ENCODE measurements at regions not wholly inside any gene's neighbourhood (a gene's known extent, or its start where the extent isn't known, plus 50 kb on each side); places are given as distances from the start of the nearest gene placed in this dataset.

- no peaks in the 10 kb centered on the region for H3K4me1 Mint-ChIP-seq
- H3K4me3 ChIP-seq (ENCODE audit: low read length in 2 of 2), result no peak overlapping the region
- no peaks in the 10 kb centered on the region for H3K27me3 Mint-ChIP-seq
- H3K36me3 ChIP-seq (ENCODE audit: insufficient read depth, low read length), result no peaks in the 10 kb centered on the region
- ChIA-PET POLR2A (ENCODE audit: partially characterized antibody) (no interaction called here), CTCF (ENCODE audit: partially characterized antibody) (no interaction called here)
- no peak overlapping the region for H3K4me3 Mint-ChIP-seq
- H3K9me3 Mint-ChIP-seq, result peaks cover 0 to 9% (median 3%) of the 10 kb centered on the region in 8 donors
- H3K27ac Mint-ChIP-seq, result no peak overlapping the region
- H3K36me3 Mint-ChIP-seq, result no peaks in the 10 kb centered on the region
- no peaks in the 10 kb centered on the region for H3K27me3 ChIP-seq (ENCODE audit: insufficient read depth, low read length)
- no peaks in the 10 kb centered on the region for H3K9me3 ChIP-seq (ENCODE audit: control insufficient read depth in 1 of 2, low read length in 2 of 2)
- H3K4me1 ChIP-seq (ENCODE audit: insufficient read depth, low read length), result no peaks in the 10 kb centered on the region
- no peak overlapping the region for H3K27ac ChIP-seq (ENCODE audit: low read depth, low read length)
- DNase-seq, result no peak
- intact Hi-C loops (cut with micrococcal nuclease), result no loop called here
These were observed 247.7 kb downstream of the SLITRK1 start for GRCh38 chr13:83634601-83635000.

DNA sequence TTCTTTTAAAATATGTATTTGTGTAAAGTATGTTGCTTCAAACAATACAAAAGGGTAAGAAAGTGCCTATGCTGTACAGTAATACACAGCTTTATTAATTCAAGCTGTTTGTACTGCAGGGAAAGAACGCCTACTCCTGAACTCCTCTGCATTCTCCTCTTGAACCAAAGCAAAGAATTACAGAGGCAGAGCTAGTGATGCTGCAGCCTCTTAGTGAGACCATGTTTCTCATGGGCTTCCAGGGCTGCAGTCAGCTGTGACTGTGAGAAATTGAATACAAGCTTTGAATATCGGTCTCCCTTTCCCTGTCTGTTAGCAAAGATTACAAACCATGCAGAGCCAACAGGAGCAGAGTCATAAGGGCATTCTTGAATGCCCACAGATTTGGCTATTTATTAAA is 248.5 kb downstream of the SLITRK1 start:
- Mint-ChIP-seq H3K36me3 (no peaks in the 10 kb centered on the region), H3K4me1 (no peaks in the 10 kb centered on the region), H3K4me3 (no peak overlapping the region), H3K27me3 (no peaks in the 10 kb centered on the region), H3K9me3 (peaks cover 0 to 10% (median 4%) of the 10 kb centered on the region in 8 donors), H3K27ac (no peak overlapping the region)
- CTCF ChIA-PET (ENCODE audit: partially characterized antibody), result no interaction called here
- Histone ChIP-seq H3K4me3 (ENCODE audit: low read length in 2 of 2) (no peak overlapping the region), H3K36me3 (ENCODE audit: insufficient read depth, low read length) (no peaks in the 10 kb centered on the region), H3K27me3 (ENCODE audit: insufficient read depth, low read length) (no peaks in the 10 kb centered on the region), H3K27ac (ENCODE audit: low read depth, low read length) (no peak overlapping the region), H3K4me1 (ENCODE audit: insufficient read depth, low read length) (no peaks in the 10 kb centered on the region), H3K9me3 (ENCODE audit: control insufficient read depth in 1 of 2, low read length in 2 of 2) (no peaks in the 10 kb centered on the region)
- intact Hi-C loops (cut with micrococcal nuclease), result no loop called here
- DNase-seq, result no peak
- POLR2A ChIA-PET (ENCODE audit: partially characterized antibody), result no interaction called here

GRCh38 chr13:83622422-83622784 is 259.9 kb downstream of the SLITRK1 start:
- CTCF ChIA-PET (ENCODE audit: partially characterized antibody), result no interaction called here
- peaks cover 0 to 5% (median 2%) of the 10 kb centered on the region in 8 donors for H3K9me3 Mint-ChIP-seq
- Histone ChIP-seq H3K36me3 (ENCODE audit: insufficient read depth, low read length) (no peaks in the 10 kb centered on the region), H3K4me3 (ENCODE audit: low read length in 2 of 2) (no peak overlapping the region), H3K27ac (ENCODE audit: low read depth, low read length) (no peak overlapping the region), H3K9me3 (ENCODE audit: control insufficient read depth in 1 of 2, low read length in 2 of 2) (no peaks in the 10 kb centered on the region), H3K27me3 (ENCODE audit: insufficient read depth, low read length) (no peaks in the 10 kb centered on the region), H3K4me1 (ENCODE audit: insufficient read depth, low read length) (no peaks in the 10 kb centered on the region)
- no peaks in the 10 kb centered on the region for H3K36me3 Mint-ChIP-seq
- DNase-seq, result no peak
- H3K4me3 Mint-ChIP-seq, result no peak overlapping the region
- H3K4me1 Mint-ChIP-seq, result no peaks in the 10 kb centered on the region
- intact Hi-C loops (cut with micrococcal nuclease), result no loop called here
- H3K27ac Mint-ChIP-seq, result no peak overlapping the region
- no peaks in the 10 kb centered on the region for H3K27me3 Mint-ChIP-seq
- POLR2A ChIA-PET (ENCODE audit: partially characterized antibody), result no interaction called here

DNA sequence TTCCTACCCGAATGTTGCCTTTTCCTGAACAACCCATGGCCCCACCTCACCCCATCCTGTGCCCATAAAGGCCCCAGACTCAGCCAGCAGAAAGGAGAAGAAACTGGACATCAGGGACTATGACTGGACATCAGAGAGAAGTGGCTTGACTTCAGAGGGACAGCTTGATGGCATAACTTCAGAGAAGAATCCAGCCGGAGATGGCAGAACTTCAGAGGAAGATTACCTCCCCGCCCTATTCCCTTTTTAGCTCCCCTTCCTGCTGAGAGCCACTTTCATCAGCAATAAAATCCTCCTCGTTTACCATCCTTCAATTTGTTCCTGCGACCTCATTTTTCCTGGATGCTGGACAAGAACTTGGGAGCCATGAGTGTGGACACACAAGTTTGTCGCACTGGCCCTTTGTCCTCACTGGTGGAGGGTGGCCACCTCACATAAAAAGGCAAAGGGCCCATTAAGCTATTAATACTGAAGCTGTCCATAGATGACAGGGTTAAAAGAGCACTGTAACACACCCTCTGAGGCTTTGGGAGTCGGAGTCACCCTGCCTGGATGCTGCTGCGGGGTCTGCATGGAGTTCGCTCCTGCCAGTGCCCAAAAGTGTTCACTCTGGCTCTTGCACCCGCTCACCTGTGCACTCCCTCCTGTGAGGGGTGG is 260.4 kb downstream of the SLITRK1 start:
- H3K9me3 ChIP-seq (ENCODE audit: control insufficient read depth in 1 of 2, low read length in 2 of 2), result no peaks in the 10 kb centered on the region
- CTCF ChIA-PET (ENCODE audit: partially characterized antibody), result no interaction called here
- no peaks in the 10 kb centered on the region for H3K4me1 ChIP-seq (ENCODE audit: insufficient read depth, low read length)
- no peak overlapping the region for H3K27ac ChIP-seq (ENCODE audit: low read depth, low read length)
- Mint-ChIP-seq H3K36me3 (no peaks in the 10 kb centered on the region), H3K27ac (no peak overlapping the region), H3K27me3 (no peaks in the 10 kb centered on the region), H3K4me3 (no peak overlapping the region), H3K4me1 (no peaks in the 10 kb centered on the region), H3K9me3 (peaks cover 0 to 5% (median 2%) of the 10 kb centered on the region in 8 donors)
- no peak for DNase-seq
- H3K27me3 ChIP-seq (ENCODE audit: insufficient read depth, low read length), result no peaks in the 10 kb centered on the region
- POLR2A ChIA-PET (ENCODE audit: partially characterized antibody), result no interaction called here
- intact Hi-C loops (cut with micrococcal nuclease), result no loop called here
- no peak overlapping the region for H3K4me3 ChIP-seq (ENCODE audit: low read length in 2 of 2)
- no peaks in the 10 kb centered on the region for H3K36me3 ChIP-seq (ENCODE audit: insufficient read depth, low read length)

DNA sequence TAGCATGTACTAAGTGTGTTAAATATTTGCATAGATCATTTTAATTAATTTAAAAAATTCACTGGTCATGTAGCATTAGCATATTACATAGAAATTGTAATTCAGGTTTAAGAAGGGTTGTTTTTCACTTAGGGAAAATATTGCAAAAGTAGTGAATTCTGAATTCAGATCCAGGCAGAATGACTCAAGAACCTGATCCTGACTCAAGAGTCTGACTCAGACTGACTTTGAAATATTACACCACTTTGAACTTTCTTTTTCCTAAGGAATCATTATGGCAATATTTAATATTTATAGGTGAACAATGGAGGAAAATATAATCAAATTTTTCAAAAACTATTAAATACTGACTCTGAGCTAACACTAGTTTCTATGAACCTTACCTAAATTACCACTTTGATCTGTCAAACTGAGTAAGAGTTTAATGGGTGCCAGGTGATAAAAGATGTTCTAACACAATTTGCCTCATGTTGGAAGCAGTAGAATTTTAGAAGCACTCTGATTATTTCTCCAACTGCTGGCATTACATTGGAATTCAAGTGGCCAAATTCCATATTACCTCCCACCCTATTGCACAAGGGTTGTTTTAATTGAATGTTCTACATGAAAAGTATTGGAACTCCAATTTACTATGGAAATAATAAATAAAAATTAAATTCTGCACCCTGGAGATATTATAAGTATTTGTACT is 261.6 kb downstream of the SLITRK1 start:
- Mint-ChIP-seq H3K27ac (no peak overlapping the region), H3K27me3 (no peaks in the 10 kb centered on the region), H3K36me3 (no peaks in the 10 kb centered on the region), H3K4me3 (no peak overlapping the region), H3K9me3 (peaks cover 0 to 5% (median under 1%) of the 10 kb centered on the region in 8 donors), H3K4me1 (no peaks in the 10 kb centered on the region)
- intact Hi-C loops (cut with micrococcal nuclease), result no loop called here
- DNase-seq, result no peak
- POLR2A ChIA-PET (ENCODE audit: partially characterized antibody), result no interaction called here
- no peaks in the 10 kb centered on the region for H3K9me3 ChIP-seq (ENCODE audit: control insufficient read depth in 1 of 2, low read length in 2 of 2)
- no peaks in the 10 kb centered on the region for H3K27me3 ChIP-seq (ENCODE audit: insufficient read depth, low read length)
- no peaks in the 10 kb centered on the region for H3K4me1 ChIP-seq (ENCODE audit: insufficient read depth, low read length)
- H3K36me3 ChIP-seq (ENCODE audit: insufficient read depth, low read length), result no peaks in the 10 kb centered on the region
- CTCF ChIA-PET (ENCODE audit: partially characterized antibody), result no interaction called here
- no peak overlapping the region for H3K27ac ChIP-seq (ENCODE audit: low read depth, low read length)
- no peak overlapping the region for H3K4me3 ChIP-seq (ENCODE audit: low read length in 2 of 2)

DNA sequence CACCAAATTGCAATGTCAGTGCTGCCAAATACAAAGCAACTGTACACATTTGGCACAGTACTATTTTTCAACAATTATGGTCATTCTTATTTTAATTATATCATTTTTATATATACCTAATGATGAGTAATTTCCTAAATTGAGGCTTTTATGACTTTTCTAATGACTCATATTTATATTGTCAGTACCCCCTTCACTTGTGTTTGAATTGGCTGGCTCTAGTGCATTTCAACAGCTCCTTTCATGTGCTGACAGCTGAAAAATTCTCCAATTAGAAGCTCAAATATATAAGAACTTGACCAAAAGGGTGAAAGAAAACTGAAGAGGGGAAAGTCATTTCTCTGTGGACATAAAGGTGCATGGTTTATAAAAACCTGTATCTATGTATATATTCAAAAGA is 263.3 kb downstream of the SLITRK1 start:
- no peak overlapping the region for H3K4me3 ChIP-seq (ENCODE audit: low read length in 2 of 2)
- Mint-ChIP-seq H3K4me1 (no peaks in the 10 kb centered on the region), H3K4me3 (no peak overlapping the region), H3K9me3 (peaks cover 2 to 11% (median 6%) of the 10 kb centered on the region in 8 donors), H3K27ac (no peak overlapping the region), H3K36me3 (no peaks in the 10 kb centered on the region), H3K27me3 (no peaks in the 10 kb centered on the region)
- H3K36me3 ChIP-seq (ENCODE audit: insufficient read depth, low read length), result no peaks in the 10 kb centered on the region
- ChIA-PET POLR2A (ENCODE audit: partially characterized antibody) (no interaction called here), CTCF (ENCODE audit: partially characterized antibody) (no interaction called here)
- H3K27ac ChIP-seq (ENCODE audit: low read depth, low read length), result no peak overlapping the region
- DNase-seq, result no peak
- no peaks in the 10 kb centered on the region for H3K9me3 ChIP-seq (ENCODE audit: control insufficient read depth in 1 of 2, low read length in 2 of 2)
- intact Hi-C loops (cut with micrococcal nuclease), result no loop called here
- no peaks in the 10 kb centered on the region for H3K4me1 ChIP-seq (ENCODE audit: insufficient read depth, low read length)
- no peaks in the 10 kb centered on the region for H3K27me3 ChIP-seq (ENCODE audit: insufficient read depth, low read length)

DNA sequence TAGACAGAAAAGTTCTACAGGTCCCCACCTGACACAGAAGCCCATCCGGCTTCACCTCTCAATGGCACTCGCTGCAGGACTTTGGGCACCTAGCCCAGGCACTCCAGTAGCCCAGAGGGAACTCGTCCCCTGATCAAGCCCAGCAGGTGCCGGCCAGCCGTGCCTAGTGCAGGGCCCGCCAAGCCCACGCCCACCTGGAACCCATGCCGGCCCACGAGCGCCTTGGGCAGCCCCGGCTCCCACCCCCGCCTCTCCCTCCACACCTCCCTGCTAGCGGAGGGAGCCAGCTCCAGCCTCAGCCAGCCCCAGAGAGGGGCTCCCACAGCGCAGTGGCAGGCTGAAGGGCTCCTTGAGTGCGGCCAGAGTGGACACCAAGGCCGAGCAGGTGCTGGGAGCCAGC is 268.8 kb downstream of the SLITRK1 start:
- H3K27ac ChIP-seq (ENCODE audit: low read depth, low read length), result no peak overlapping the region
- Mint-ChIP-seq H3K4me3 (no peak overlapping the region), H3K9me3 (peaks cover 6 to 21% (median 10%) of the 10 kb centered on the region in 8 donors), H3K27ac (no peak overlapping the region), H3K27me3 (no peaks in the 10 kb centered on the region), H3K36me3 (no peaks in the 10 kb centered on the region), H3K4me1 (no peaks in the 10 kb centered on the region)
- H3K36me3 ChIP-seq (ENCODE audit: insufficient read depth, low read length), result no peaks in the 10 kb centered on the region
- H3K4me3 ChIP-seq (ENCODE audit: low read length in 2 of 2), result no peak overlapping the region
- H3K4me1 ChIP-seq (ENCODE audit: insufficient read depth, low read length), result no peaks in the 10 kb centered on the region
- no peak for DNase-seq
- ChIA-PET CTCF (ENCODE audit: partially characterized antibody) (no interaction called here), POLR2A (ENCODE audit: partially characterized antibody) (no interaction called here)
- intact Hi-C loops (cut with micrococcal nuclease), result no loop called here
- no peaks in the 10 kb centered on the region for H3K27me3 ChIP-seq (ENCODE audit: insufficient read depth, low read length)
- H3K9me3 ChIP-seq (ENCODE audit: control insufficient read depth in 1 of 2, low read length in 2 of 2), result no peaks in the 10 kb centered on the region

All from CD4-positive, alpha-beta memory T cell (primary cell).